IPS-18a (cell line): ENCODE measurements at regions not wholly inside any gene's neighbourhood (a gene's known extent, or its start where the extent isn't known, plus 50 kb on each side); places are given as distances from the start of the nearest gene placed in this dataset.
"Not testable (repeated sequence)": the region's sequence is repeated elsewhere in the genome, so short reads cannot be mapped to it uniquely, and the experiment has no call there.

Source experiments
- H3K27ac ChIP-seq: one replicate; pipeline ENCODE4 v1.5.1; 2013; ENCODE audit warnings: low read length
- H3K27me3 ChIP-seq: one replicate; pipeline ENCODE4 v1.6.1; 2013; ENCODE audit warnings: mild to moderate bottlenecking, low read length; ENCODE audit not compliant: control insufficient read depth, insufficient read depth
- H3K36me3 ChIP-seq: one replicate; pipeline ENCODE4 v1.6.1; 2013; ENCODE audit warnings: low read depth, low read length; ENCODE audit not compliant: control insufficient read depth
- H3K4me1 ChIP-seq: one replicate; pipeline ENCODE4 v1.6.1; 2013; ENCODE audit warnings: low read depth, low read length; ENCODE audit not compliant: control insufficient read depth
- H3K4me3 ChIP-seq: one replicate; pipeline ENCODE4 v1.5.1; 2013; ENCODE audit warnings: low read length
- H3K9ac ChIP-seq: one replicate; pipeline ENCODE4 v1.6.1; 2013; ENCODE audit warnings: mild to moderate bottlenecking, low read length, moderate library complexity
- H3K9me3 ChIP-seq: one replicate; pipeline ENCODE4 v1.6.1; 2013; ENCODE audit warnings: low read depth, low read length; ENCODE audit not compliant: control insufficient read depth

DNA sequence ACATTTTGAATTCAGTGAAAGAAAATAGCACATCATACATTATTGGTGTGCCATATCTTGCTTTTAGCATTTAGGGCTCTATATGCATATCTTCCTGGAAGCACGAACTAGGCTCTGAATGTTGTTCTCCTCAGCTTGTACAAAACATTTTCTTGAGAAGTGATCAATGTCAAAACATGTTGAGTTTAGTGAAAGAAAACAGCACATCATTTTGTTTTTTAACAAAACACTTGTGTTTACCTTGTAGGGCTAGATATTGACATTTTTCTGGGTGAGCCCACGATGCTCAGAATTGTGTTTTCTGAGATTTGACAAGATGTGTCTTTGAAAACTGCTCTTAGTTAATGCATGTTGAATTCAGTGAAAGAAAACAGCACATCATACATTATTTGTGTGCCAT, 81.0 kb downstream of the ASCL4 start:
- H3K27me3 ChIP-seq, result peaks cover 5% of the 10 kb centered on the region

DNA sequence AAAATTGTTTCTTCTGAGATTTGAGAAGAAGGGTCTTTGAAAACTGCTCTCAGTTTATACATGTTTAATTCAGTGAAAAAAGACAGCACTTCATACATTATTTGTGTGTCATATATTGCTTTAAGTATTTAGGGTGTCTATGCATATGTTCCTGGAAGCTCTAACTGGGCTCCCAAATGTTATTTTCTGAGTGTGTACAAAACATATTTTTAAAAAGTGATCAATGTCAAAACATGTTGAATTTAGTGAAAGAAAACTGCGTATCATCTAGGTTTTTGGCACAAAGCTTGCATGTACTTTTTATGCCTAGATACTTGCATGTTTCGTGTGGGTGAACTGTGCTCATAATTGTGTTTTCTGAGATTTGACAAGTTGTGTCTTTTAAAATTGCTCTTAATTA, 81.6 kb downstream of the ASCL4 start:
- Histone ChIP-seq H3K27ac (no peak overlapping the region), H3K9me3 (no peaks in the 10 kb centered on the region), H3K9ac (no peak overlapping the region), H3K4me3 (no peak overlapping the region), H3K36me3 (no peaks in the 10 kb centered on the region), H3K27me3 (peaks cover 5% of the 10 kb centered on the region), H3K4me1 (no peaks in the 10 kb centered on the region)

More for the DNA sequence above, 81.0 kb downstream of the ASCL4 start:
- Histone ChIP-seq H3K4me3 (no peak overlapping the region), H3K9me3 (no peaks in the 10 kb centered on the region), H3K36me3 (no peaks in the 10 kb centered on the region), H3K4me1 (no peaks in the 10 kb centered on the region), H3K9ac (no peak overlapping the region), H3K27ac (no peak overlapping the region)

DNA sequence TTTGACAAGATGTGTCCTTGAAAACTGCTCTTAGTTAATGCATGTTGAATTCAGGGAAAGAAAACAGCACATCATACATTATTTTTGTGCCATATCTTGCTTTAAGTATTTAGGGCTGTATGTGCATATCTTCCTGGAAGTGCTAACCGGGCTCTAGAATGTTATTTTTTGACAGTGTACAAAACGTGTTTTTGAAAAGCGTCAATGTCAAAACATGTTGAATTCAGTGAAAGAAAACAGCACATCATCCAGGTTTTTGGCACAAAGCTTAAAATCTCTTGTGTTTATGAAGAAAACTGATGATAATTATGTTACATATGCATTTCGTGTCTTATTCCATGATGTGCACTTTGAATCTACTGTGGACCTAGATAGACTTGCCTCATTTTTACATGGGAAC, 82.7 kb downstream of the ASCL4 start:
- H3K4me1 ChIP-seq, result no peaks in the 10 kb centered on the region
- no peak overlapping the region for H3K4me3 ChIP-seq
- no peaks in the 10 kb centered on the region for H3K9me3 ChIP-seq
- no peak overlapping the region for H3K9ac ChIP-seq
- H3K36me3 ChIP-seq, result no peaks in the 10 kb centered on the region
- H3K27ac ChIP-seq, result no peak overlapping the region
- H3K27me3 ChIP-seq, result peaks cover 10% of the 10 kb centered on the region

DNA sequence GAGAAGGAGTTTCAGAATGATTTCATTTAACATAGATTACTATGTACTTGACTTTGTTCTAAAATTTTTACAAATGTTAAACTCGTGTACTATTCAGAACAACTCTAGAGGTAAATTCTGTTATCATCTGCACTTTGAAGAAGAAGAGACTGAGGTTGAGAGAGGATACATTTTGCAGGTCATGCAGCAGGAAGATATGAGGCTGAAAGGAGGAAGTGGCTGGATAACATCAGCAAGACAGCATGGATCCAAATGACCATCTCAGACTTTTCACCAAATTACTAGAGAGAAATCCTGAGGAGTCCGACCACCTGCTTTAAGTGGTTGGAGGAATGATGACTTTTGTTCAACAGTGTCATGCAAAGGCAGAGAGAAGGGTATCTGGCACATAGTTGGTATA, 84.9 kb downstream of the ASCL4 start:
- Histone ChIP-seq H3K27ac (no peak overlapping the region), H3K27me3 (peaks cover 31% of the 10 kb centered on the region)

DNA sequence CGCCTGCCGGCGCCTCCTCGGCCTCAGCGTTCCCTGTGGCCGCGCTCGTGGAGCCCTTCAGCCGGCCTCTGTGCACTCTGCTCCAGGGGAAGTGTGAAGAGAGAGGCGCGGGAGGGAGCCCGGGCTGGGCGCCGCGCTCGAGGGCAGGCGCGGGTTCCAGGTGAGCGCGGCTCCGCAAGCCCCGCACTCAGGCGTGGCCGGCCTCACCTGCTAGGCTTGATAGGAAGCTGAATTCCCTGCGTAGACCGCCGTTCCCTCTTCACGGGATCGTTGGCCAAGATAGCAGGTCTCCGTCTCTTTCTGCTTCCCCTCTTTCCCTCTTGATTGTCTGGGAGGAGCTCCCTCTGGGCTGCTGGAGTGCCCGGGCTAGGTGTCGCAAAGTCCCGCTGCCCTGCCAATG, 89.7 kb downstream of the ASCL4 start:
- no peak overlapping the region for H3K9ac ChIP-seq
- no peak overlapping the region for H3K27ac ChIP-seq
- no peaks in the 10 kb centered on the region for H3K9me3 ChIP-seq
- H3K4me3 ChIP-seq, result peak overlapping the region; percentile 70
- H3K27me3 ChIP-seq, result peaks cover 47% of the 10 kb centered on the region
- no peaks in the 10 kb centered on the region for H3K36me3 ChIP-seq
- H3K4me1 ChIP-seq, result no peaks in the 10 kb centered on the region

More for the DNA sequence above, 84.9 kb downstream of the ASCL4 start:
- Histone ChIP-seq H3K4me1 (no peaks in the 10 kb centered on the region), H3K4me3 (no peak overlapping the region), H3K9me3 (no peaks in the 10 kb centered on the region), H3K36me3 (no peaks in the 10 kb centered on the region), H3K9ac (no peak overlapping the region)

- H3K9me3 ChIP-seq, H3K4me1 ChIP-seq, H3K9ac ChIP-seq, H3K36me3 ChIP-seq, H3K27ac ChIP-seq: not testable (repeated sequence)
- peaks cover 46% of the 10 kb centered on the region for H3K27me3 ChIP-seq
- peak overlapping the region; percentile 70 for H3K4me3 ChIP-seq
Observed at GRCh38 chr12:107864727-107865126, 90.2 kb downstream of the ASCL4 start.

DNA sequence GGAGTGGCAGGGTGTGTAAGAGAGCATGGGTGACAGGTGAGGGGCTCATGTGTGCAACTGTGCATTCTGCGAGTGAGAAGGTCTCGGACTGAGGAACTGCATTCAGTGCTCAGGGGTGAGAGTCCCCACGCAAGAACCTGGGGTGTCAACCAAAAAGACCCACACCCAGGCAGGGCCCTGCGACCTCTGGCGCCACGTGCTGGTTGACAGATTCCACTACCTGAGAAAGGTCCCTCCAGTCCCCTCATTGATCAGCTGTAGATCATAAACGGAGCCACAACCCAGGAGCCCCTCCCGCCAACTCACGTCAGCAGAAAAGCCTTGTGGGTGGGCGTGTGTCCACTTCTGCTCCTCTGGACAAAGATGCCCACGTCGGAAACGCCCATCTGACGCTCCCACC, 98.7 kb downstream of the ASCL4 start:
- H3K36me3 ChIP-seq, result no peaks in the 10 kb centered on the region
- H3K4me1 ChIP-seq, result no peaks in the 10 kb centered on the region
- no peaks in the 10 kb centered on the region for H3K9me3 ChIP-seq
- H3K27me3 ChIP-seq, result peaks cover 3% of the 10 kb centered on the region
- H3K27ac ChIP-seq, result no peak overlapping the region
- H3K4me3 ChIP-seq, result no peak overlapping the region
- no peak overlapping the region for H3K9ac ChIP-seq

GRCh38 chr12:107875786-107876185, 101.3 kb downstream of the ASCL4 start:
- Histone ChIP-seq H3K9me3 (no peaks in the 10 kb centered on the region), H3K4me3 (no peak overlapping the region), H3K4me1 (no peaks in the 10 kb centered on the region), H3K9ac (no peak overlapping the region), H3K27ac (no peak overlapping the region), H3K36me3 (no peaks in the 10 kb centered on the region), H3K27me3 (no peaks in the 10 kb centered on the region)

- no peaks in the 10 kb centered on the region for H3K9me3 ChIP-seq
Observed at GRCh38 chr12:107884769-107885694, 110.5 kb downstream of the ASCL4 start.

GRCh38 chr12:107888789-107889188, 114.3 kb downstream of the ASCL4 start:
- no peak overlapping the region for H3K4me3 ChIP-seq
- no peaks in the 10 kb centered on the region for H3K9me3 ChIP-seq
- H3K27me3 ChIP-seq, result no peaks in the 10 kb centered on the region
- H3K36me3 ChIP-seq, result no peaks in the 10 kb centered on the region
- no peak overlapping the region for H3K27ac ChIP-seq
- H3K4me1 ChIP-seq, result no peaks in the 10 kb centered on the region
- no peak overlapping the region for H3K9ac ChIP-seq

More at GRCh38 chr12:107884769-107885694, 110.5 kb downstream of the ASCL4 start:
- no peaks in the 10 kb centered on the region for H3K4me1 ChIP-seq
- no peak overlapping the region for H3K27ac ChIP-seq
- H3K4me3 ChIP-seq, result no peak overlapping the region
- H3K36me3 ChIP-seq, result no peaks in the 10 kb centered on the region
- no peak overlapping the region for H3K9ac ChIP-seq
- H3K27me3 ChIP-seq, result no peaks in the 10 kb centered on the region

GRCh38 chr12:107891967-107892366, 117.5 kb downstream of the ASCL4 start:
- Histone ChIP-seq H3K9me3 (no peaks in the 10 kb centered on the region), H3K9ac (no peak overlapping the region), H3K4me1 (no peaks in the 10 kb centered on the region), H3K36me3 (no peaks in the 10 kb centered on the region), H3K27me3 (no peaks in the 10 kb centered on the region), H3K4me3 (no peak overlapping the region), H3K27ac (no peak overlapping the region)

GRCh38 chr12:107894589-107894988, 120.1 kb downstream of the ASCL4 start:
- H3K4me1 ChIP-seq, result no peaks in the 10 kb centered on the region
- no peaks in the 10 kb centered on the region for H3K36me3 ChIP-seq
- no peak overlapping the region for H3K4me3 ChIP-seq
- no peak overlapping the region for H3K9ac ChIP-seq
- H3K27me3 ChIP-seq, result no peaks in the 10 kb centered on the region
- H3K27ac ChIP-seq, result no peak overlapping the region
- no peaks in the 10 kb centered on the region for H3K9me3 ChIP-seq
